GM19372 (cell line): ENCODE measurements at regions not wholly inside any gene's neighbourhood (a gene's known extent, or its start where the extent isn't known, plus 50 kb on each side); places are given as distances from the start of the nearest gene placed in this dataset.
"Not testable (repeated sequence)": the region's sequence is repeated elsewhere in the genome, so short reads cannot be mapped to it uniquely, and the experiment has no call there.

Experiments used
- ATAC-seq: cut with Tn5 transposase; IDR thresholded peaks from one replicate; pipeline ENCODE4 v1.9.1; 2021; ENCODE audit warnings: mild to moderate bottlenecking, low read depth, moderate library complexity; ENCODE audit not compliant: unreplicated experiment

DNA sequence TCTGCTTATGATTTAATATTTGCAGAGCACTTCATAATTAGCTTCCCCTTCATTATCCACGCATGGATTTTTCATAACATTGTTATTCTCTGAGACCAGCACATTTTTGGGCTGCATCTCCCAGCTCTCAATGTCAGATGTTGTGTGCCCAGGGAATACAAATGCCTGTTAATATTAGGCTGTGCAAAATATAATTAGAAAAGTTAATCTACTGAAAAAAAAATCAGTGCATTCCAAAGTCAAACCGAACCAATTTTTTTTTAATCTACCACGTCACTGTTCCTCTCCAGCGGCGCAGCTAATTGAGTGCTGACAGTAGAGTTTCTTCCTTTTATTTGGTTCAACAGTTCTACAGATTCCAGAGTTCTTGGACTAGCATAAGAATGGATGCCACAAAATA, 191.0 kb upstream of the RGS6 start:
- no peak for ATAC-seq

DNA sequence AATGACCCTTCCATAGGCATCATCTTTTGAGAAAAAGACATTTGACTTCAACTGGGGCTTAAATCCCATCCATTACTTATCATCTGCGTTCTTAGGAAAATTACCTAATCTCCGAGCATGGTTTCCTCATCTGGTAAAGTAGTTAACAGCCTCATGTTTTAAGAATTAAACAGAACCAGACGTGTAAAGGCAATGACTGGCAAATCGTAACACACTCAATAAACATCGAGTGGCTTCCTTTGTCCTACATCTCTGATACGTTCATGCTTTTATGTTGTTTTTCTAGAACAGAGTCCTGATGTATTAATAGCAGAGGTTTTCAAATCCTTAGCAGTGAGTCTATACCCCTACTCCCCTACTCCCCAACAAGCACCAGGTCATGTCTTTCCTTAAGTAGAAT, 189.7 kb upstream of the RGS6 start:
- ATAC-seq, result no peak

DNA sequence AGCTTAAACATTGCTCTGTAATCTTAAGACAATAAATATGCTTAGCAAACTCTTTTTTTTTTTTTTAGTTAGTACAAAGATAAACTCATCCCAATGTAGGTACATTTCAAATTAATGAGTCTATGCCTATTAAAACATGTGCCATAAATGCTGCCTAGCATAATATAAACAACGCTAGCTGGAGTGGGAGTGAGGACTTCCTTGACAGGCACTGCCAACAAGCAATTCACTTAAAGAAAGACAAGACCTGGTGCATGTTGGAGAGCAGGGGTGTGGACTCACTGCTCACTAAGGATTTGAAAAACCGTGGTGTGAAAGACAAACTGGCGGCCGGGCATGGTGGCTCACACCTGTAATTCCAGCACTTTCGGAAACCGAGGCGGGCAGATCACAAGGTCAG, 187.2 kb upstream of the RGS6 start:
- ATAC-seq, result no peak

DNA sequence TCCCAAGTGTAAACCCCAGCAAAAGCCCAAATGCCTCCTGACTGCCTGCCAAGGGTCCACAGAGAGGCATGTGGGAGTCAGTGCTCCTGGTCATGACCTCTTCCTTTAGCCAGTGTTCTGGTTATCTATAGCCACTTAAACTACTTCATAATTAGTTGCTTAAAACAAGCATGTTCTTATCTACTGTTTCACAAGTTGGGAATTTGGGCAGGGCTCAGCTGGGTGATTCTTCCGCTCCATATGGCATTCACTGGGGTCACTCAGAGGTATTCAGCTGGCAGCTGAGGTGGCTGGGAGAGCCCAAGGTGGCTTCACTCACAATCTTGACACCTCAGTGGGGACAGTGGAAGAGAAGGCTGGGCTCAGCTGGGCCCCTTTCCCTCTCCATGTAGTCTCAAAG, 184.0 kb upstream of the RGS6 start:
- ATAC-seq, result no peak

DNA sequence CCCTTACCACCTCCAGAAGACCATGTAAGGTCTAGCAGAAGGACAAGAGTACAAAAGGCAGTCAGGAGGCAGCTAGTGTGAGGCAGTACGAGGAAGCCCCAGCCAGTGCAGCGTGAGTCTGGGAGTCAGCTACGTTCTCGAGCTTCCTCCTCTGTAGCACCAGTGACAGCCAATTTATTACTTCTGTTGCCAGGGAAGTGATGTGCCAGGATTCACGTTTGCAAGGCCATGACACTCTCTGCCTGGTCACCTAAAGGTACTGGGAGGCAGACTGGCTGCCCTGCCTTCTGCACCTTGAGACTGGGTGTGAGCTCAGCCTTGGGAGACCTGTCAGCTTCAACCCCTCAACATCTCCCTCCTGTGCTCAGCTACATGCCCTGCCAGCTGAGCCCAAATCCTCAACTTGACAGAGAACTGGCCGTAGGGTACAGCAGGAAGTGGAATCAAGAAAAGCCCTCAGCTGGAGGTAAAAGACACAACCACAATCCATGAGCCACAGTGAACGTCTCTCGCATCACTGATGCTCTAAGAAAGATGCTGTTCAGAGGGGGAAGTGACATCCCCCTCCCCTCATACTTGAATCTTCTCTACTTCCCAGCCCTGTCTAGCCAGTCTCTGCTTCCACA, 182.5 kb upstream of the RGS6 start:
- ATAC-seq, result no peak

DNA sequence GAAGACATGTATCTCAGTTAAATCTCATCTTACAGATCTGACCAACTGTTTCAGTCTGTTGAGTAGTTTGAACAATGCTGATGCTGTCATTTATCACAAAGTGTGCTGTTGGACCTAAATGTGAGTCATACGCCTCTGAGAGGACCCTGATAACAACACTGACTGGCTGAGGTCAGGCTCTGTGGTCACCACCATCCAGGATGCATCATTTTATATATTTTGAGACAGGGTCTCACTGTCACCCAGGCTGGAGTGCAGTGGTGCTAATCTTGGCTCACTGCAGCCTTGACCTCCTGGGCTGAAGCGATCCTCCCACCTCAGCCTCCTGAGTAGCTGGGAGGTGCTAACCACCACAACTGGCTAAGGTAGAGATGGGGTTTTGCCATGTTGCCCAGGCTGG, 181.0 kb upstream of the RGS6 start:
- no peak for ATAC-seq

DNA sequence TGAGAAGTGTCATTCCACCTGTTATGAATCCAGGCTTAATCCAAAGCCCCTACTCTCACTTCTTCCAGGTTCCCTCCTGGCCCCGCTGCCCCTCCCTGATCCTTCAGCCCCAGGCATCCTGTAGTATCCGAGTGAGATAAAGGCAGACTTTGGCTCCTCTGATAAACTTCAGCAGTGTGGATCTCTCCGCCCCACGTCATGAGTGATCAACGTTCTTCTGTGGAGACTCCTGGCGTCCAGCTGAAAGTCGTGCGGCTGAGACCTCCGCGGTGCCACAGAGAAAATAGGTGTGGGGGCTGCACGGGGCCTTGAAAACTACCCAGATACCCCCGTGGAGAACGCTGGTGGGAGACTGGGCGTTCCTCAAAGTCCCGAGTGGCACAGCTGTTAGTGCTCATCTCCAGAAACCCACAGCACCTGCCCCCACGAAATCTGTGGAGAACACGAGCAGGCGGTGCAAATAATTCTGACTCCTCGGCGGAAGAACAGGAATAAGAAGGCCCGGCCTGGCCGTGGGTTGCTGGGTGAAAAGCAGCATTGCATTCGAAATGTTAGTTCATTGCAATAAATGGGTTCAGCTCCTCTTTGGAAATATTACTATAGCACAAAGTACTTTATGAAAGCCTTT, 180.0 kb upstream of the RGS6 start:
- no peak for ATAC-seq

DNA sequence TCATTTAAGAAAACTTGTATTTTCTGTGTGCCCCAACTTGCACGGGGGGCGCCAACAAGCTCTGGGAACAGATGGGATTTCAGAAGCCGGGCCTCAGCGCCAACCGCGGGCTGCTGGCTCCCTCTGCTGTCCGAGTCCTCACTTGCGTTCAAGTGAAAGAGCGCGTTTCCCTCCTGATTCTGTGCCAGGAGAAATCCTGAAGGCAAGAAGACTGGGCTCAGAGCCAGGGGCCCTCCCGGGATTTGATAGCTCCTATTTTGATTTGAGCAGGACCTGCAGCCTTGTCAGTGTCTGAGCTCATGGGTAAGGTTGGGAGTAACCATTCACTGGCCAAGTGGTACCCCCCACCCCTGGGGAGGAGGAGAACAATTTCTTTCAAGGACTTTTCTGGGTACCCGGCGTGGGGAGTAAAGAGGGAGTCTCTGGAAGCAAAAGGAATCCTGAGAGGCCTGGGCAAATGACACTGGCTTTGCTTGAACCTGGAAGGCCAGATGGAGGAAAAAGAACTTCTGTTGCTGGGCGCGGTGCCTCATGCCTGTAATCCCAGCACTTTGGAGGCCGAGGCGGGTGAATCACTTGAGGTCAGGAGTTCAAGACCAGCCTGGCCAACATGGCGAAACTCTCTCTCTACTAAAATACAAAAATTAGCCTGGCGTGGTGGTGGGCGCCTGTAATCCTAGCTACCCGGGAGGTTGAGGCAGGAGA, 179.0 kb upstream of the RGS6 start:
- ATAC-seq, result no peak

DNA sequence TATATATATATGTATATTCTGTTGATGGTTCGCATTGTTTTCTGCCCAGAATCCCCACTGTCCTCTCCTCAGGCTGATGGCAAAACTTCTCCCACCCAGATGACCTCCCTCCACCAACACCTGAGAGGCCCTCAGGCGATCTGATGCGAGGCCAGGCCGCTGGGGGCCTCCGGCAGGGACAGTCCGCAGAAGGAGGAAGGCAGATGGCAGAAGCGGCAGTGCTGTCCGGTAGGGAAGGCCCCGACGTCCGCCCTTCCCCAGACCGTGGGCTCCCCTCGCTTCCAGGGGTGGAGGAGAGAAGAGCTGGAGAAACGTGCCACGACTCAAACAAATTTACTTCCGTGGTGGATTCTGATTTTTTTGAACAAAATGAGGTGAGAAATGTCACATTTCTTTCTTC, 178.3 kb upstream of the RGS6 start:
- no peak for ATAC-seq

DNA sequence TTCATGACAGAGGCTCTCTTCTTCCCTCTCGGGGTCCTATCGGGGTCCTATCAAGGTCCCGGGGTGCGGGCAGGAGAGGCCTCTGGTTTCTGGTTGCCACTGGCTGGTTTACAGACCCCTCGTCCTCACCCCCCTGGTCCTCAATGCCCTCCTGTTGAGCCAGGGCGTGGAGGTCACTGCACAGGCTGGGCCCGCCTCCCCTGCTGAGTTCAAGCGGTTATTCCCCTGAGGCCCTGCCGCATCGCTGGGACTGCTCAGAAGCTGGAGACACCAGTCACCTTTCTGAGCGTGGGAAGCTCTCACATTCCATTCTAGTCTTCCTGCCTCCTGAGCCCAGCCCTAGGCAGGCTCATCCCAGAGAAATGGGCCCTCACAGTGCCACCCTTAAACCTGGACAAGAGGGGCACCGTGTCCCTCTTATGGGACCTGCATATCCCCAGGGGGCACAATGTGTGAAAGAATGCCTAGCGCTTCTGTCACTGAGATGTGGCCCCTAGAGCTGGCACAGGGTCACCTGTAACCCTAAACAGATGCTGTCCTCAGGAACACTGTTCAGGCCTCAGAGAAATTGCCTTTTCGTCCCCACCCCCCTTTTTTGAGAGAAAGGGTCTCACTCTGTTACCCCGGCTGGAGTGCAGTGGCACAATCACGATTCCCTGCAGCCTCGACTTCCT, 177.7 kb upstream of the RGS6 start:
- no peak for ATAC-seq

DNA sequence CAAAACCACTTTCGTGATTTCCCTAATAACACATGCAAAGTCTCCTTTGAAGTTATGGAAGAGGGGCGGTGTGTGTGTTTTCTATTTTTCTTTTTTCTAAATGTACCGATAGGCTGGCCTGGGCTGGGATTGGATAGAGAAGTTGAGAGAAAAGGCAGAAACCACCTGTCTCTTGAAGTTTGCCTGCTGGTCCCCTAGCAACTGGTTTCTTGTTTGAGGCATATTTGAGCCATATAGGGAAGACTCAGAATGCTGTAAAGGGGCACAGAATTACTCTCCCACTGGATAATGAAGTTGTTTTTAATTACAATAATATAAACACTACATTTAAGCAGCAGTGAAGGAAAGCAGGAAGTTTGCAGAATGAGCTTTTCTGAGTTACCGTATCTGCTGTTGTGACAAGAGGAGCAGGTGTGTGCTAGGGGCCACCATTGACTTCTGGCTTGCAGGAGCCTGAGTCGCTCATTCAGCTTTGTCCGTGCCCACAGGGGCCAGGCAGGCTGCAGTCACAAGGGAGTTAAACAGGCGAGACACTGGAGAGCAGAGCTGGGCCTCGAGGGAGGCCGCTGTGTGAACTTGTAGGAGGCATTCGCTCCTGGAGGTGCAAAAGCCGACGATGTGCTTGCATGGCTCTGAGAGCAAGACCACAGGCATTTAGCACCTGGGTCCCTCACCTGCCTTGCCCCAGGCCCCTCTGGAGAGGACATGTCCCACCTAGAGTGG, 173.8 kb upstream of the RGS6 start:
- no peak for ATAC-seq

DNA sequence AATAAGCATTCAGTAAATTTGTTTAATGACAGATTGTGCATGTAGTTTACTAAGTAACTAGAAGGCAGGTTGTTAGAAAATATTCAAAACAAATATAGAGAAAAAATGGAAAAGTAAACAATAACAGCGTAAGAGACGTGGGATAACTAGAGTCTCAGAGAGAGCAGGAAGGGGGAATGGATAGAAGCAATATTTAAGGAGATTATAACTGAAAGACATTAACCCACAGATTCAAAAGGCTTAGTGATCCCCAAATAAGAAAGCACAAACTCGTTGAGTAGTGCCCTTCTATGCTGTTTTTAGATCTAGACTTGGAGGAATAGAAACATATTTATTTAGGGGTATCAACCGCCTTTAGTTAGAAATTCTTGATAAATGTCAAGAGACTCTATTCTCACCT, 169.7 kb upstream of the RGS6 start:
- ATAC-seq, result no peak

DNA sequence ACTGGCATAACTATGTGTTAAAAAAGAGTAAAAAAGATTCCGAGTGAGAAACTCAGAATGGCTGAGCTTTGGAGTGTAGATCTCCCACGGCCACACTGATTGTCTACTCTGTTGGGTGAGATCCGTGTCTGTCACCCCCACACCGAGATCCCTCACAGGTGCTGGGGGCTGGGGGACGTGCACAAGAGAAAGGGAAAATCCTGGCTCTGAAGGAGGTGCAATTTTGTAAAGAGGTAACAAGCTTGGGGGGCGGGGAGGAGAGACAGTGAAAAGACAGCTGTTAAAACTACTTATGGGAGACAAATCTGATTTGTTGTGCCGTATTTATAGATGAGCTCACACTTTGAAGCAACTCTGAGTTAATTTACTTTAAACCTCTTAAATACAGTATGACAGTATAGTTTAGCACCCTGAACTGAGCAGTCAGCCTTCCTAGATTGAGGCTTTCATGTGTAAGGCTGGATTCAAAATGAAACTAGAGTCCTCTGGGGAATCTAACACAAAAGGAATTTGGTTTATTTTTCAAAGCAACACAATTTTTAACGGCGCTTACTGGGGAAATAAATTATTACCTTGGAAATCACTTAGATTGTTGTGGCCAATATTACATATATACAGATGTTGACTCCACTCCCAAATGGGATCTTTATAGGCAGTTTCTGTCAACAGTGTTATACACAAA, 167.4 kb upstream of the RGS6 start:
- ATAC-seq, result no peak

DNA sequence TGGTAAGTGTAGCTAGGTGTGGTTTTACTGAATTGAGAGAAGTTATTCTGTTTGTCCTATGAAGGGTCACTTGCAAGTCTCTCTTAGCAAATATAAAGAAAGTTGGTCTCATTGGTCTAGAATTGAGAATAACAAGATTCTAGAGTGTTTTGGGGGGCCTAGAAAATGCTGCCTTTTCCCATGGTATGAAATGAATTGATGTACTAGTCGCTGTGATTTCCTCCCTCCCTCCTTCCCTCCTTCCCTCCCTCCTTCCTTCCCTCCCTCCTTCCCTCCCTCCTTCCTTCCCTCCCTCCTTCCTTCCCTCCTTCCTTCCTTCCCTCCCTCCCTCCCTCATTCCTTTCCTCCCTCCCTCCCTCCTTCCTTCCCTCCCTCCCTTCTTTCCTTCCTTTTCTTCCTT, 166.7 kb upstream of the RGS6 start:
- no peak for ATAC-seq

DNA sequence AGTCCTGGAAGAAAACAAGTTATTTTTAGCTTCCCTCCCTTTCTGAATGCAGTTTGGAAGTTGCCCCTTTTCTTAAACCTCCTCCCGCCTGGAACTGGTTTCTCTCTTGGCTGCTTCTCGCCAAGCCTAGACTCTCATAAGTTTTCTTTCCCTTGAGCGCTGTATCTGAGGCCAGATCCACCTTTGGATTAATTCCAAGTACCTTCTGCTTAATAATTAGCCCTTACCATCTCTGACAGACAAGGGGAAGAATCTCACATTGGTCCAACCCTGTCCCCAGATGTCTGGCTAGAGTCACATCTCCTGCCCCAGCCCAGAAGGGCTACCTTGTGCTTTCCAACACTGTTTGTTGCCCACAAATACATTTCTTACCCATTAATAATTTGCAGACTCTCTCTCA, 161.8 kb upstream of the RGS6 start:
- ATAC-seq, result no peak

DNA sequence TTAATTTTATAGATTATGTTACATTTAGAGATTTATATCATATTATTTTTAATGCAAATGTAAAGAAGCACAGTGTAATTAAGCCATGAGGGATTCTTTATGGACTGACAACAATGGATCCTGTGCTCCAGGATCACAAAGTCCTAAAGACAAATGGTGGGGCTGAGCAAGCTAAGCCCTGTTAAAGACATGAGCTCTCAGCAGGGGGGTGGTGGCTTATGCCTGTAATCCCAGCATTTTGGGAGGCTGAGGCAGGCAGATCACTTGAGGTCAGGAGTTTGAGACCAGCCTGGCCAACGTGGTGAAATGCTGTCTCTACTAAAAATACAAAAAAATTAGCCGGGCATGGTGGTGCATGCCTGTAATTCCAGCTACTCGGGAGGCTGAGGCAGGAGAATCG, 160.8 kb upstream of the RGS6 start:
- ATAC-seq, result not testable (repeated sequence)

DNA sequence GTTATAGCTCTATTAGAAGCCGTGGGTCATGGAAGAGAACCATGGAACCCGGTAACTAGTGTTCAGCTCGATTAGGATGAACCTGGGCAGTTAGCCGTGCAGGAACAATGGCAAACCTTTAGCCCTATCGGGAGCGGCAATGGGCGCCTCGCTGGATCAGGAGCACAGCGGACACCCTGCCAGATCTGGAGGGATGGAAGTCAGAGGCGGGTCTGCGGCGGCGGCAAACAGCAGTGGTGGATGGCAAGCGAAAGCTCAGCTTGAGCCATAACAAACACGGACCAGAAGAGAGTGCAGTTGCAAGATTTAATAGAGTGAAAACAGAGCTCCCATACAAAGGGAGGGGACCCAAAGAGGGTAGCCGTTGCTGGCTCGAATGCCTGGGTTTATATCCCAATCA, 160.2 kb upstream of the RGS6 start:
- not testable (repeated sequence) for ATAC-seq

DNA sequence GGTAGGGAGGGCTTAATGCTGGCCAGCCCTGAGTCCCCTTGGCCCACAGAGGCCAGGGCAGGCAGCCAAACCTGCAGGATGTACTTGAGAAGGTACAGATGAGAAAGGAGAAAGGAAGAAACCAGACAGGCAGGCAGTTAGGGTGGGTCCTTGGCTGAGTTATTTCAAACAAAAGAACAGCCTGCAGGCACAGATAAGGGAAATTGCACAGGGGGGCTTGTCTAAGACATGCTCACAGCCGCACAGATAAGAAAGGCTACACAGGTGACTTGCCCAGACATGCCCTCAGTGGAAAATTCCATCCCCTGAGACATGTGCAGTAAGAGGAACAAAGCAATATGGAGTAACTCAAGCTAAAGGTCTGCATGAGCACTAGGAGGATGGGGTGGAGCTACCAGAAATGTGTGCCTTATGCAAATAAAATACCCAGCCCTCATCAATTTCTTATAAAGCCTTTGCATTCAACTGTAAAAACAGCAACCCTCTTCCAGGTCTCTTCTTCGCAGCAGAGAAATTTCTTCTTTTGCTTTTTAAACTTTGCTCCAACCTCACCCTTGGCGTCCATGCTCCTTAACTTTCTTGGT, 158.2 kb upstream of the RGS6 start:
- ATAC-seq, result no peak

DNA sequence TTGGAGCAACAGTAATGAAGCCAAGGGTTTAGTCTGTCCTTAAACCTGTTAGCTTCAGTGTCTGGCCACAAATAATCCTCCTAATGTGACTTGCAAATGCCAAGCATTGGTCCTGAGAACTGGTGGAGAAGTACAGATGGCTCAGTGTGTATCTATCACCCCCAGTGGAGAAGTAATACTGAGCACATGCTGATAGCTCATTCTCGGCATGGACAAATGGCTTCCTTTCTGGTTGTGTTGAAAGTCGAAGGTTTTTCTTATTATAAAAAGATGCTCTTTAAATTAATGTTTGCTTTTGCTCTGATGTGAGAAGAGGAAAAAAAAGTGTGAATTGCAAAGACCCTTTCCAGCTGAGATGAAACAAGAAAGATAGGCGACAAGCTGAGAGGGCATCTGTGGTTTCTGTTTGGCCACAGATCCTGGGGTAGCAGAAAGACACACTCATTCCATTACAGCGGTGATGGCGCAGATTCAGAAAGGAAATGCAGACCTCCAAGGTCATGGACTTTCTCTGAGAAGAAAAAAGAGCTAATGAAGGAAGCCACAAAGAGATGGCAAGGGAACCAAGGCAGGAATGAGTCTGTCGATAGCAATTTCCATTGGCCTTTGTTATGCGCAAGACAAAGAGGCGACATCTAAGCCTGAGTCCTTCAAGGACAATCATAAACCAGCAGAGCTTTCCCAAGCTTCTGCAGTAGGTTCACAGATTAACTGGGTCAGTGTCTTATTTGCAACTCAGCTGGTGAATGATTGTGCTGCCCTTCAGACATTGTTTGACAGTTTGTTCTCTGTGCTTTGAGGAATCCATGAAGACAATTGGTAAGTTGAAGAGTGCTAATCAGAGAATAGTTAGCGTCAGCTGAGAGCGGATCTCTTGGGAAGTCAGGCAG, 155.5 kb upstream of the RGS6 start:
- no peak for ATAC-seq
